ENCODE measurements at regions not wholly inside any gene's neighbourhood (a gene's known extent, or its start where the extent isn't known, plus 50 kb on each side); places are given as distances from the start of the nearest gene placed in this dataset.

DNA sequence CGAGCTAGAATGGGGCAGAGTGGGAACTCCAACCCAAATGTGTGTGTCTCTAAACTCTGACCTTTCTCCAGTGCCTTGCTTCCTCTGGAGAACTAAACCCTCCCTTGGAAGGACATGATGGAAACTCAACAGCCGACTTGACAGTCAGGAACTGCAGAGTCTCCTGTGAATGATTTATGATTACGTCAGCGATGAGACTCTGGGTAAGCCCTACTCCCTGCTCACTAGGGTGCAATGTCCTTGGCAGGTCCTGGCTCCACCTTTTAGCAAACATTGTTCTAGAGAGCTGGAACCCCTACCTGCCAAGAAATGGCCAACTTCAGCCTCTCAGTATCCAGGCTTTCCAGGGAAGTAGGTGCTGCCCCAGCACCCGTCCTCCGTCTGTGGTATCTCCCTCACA, 96.1 kb upstream of the CD82 start:
- no peak overlapping the region for H3K9ac ChIP-seq (ENCODE audit: low read length)
- no peaks in the 10 kb centered on the region for H3K36me3 ChIP-seq (replicated peaks; ENCODE audit: low read depth, low read length)
- no peaks in the 10 kb centered on the region for H3K9me3 ChIP-seq (ENCODE audit: insufficient read depth, low read length)
- H3K4me3 ChIP-seq (ENCODE audit: low read length), result no peak overlapping the region
- no peak overlapping the region for H3K27ac ChIP-seq (ENCODE audit: low read length)
- H4K20me1 ChIP-seq (ENCODE audit: insufficient read depth, low read length), result no peaks in the 10 kb centered on the region
- H3K27me3 ChIP-seq (ENCODE audit: low read depth, low read length), result peaks cover 5% of the 10 kb centered on the region; the same call in 1 of the 2 replicates
- no peak for TF ChIP-seq EZH2phosphoT487 (IDR thresholded peaks at IDR 0.05; ENCODE audit: low read depth)
- H3K4me1 ChIP-seq (ENCODE audit: low read length), result no peaks in the 10 kb centered on the region
- H2AFZ ChIP-seq (ENCODE audit: low read depth, low read length), result no peak overlapping the region
- no peak overlapping the region for H3K4me2 ChIP-seq (ENCODE audit: low read length)
- no peaks in the 10 kb centered on the region for H3K79me2 ChIP-seq (ENCODE audit: low read length)

- Histone ChIP-seq H3K4me2 (ENCODE audit: low read length) (no peak overlapping the region), H4K20me1 (ENCODE audit: insufficient read depth, low read length) (no peaks in the 10 kb centered on the region), H3K36me3 (replicated peaks; ENCODE audit: low read depth, low read length) (no peaks in the 10 kb centered on the region), H2AFZ (ENCODE audit: low read depth, low read length) (no peak overlapping the region), H3K27ac (ENCODE audit: low read length) (no peak overlapping the region), H3K9ac (ENCODE audit: low read length) (no peak overlapping the region), H3K4me1 (ENCODE audit: low read length) (no peaks in the 10 kb centered on the region), H3K79me2 (ENCODE audit: low read length) (no peaks in the 10 kb centered on the region), H3K4me3 (ENCODE audit: low read length) (no peak overlapping the region), H3K9me3 (ENCODE audit: insufficient read depth, low read length) (no peaks in the 10 kb centered on the region), H3K27me3 (ENCODE audit: low read depth, low read length) (peaks cover 18% of the 10 kb centered on the region)
- TF ChIP-seq EZH2phosphoT487 (IDR thresholded peaks at IDR 0.05; ENCODE audit: low read depth), result no peak
- TF ChIP-seq, protein P1, sequence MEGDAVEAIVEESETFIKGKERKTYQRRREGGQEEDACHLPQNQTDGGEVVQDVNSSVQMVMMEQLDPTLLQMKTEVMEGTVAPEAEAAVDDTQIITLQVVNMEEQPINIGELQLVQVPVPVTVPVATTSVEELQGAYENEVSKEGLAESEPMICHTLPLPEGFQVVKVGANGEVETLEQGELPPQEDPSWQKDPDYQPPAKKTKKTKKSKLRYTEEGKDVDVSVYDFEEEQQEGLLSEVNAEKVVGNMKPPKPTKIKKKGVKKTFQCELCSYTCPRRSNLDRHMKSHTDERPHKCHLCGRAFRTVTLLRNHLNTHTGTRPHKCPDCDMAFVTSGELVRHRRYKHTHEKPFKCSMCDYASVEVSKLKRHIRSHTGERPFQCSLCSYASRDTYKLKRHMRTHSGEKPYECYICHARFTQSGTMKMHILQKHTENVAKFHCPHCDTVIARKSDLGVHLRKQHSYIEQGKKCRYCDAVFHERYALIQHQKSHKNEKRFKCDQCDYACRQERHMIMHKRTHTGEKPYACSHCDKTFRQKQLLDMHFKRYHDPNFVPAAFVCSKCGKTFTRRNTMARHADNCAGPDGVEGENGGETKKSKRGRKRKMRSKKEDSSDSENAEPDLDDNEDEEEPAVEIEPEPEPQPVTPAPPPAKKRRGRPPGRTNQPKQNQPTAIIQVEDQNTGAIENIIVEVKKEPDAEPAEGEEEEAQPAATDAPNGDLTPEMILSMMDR (IDR thresholded peaks at IDR 0.05; ENCODE audit: low read depth, low read length), result no peak
Measured at GRCh38 chr11:44470854-44471253, 94.6 kb upstream of the CD82 start.

GRCh38 chr11:44471603-44472002, 93.9 kb upstream of the CD82 start:
- Histone ChIP-seq H3K4me2 (ENCODE audit: low read length) (no peak overlapping the region), H3K27ac (ENCODE audit: low read length) (no peak overlapping the region), H3K79me2 (ENCODE audit: low read length) (no peaks in the 10 kb centered on the region), H3K9me3 (ENCODE audit: insufficient read depth, low read length) (no peaks in the 10 kb centered on the region), H2AFZ (ENCODE audit: low read depth, low read length) (no peak overlapping the region), H3K4me3 (ENCODE audit: low read length) (no peak overlapping the region), H3K36me3 (replicated peaks; ENCODE audit: low read depth, low read length) (no peaks in the 10 kb centered on the region), H3K9ac (ENCODE audit: low read length) (no peak overlapping the region), H3K4me1 (ENCODE audit: low read length) (no peaks in the 10 kb centered on the region), H3K27me3 (ENCODE audit: low read depth, low read length) (peaks cover 25% of the 10 kb centered on the region), H4K20me1 (ENCODE audit: insufficient read depth, low read length) (no peaks in the 10 kb centered on the region)
- TF ChIP-seq EZH2phosphoT487 (IDR thresholded peaks at IDR 0.05; ENCODE audit: low read depth), result no peak
- TF ChIP-seq, protein P1 (IDR thresholded peaks at IDR 0.05; ENCODE audit: low read depth, low read length), result no peak

DNA sequence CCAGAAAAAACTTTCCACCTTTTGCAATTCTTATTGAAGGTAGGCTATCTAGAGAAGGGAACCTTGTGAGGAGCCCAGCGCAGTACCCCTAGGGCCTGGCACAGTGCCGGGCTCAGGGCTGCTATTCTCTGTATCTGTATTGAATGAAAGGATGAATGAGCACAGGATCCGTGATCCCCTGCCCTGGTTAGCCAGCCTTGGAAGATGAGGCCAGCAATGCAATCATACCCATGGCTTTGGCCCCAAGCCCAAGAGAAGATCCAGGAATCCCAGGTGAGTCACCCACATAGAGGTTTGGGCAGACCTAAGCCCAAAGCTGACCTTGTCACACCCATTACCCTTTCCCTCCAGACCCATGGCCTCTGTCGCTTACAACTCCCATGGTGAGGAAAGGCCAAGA, 92.5 kb upstream of the CD82 start:
- Histone ChIP-seq H3K9me3 (ENCODE audit: insufficient read depth, low read length) (no peaks in the 10 kb centered on the region), H3K79me2 (ENCODE audit: low read length) (no peaks in the 10 kb centered on the region), H4K20me1 (ENCODE audit: insufficient read depth, low read length) (no peaks in the 10 kb centered on the region), H3K9ac (ENCODE audit: low read length) (no peak overlapping the region), H2AFZ (ENCODE audit: low read depth, low read length) (no peak overlapping the region), H3K27me3 (ENCODE audit: low read depth, low read length) (peaks cover 26% of the 10 kb centered on the region), H3K4me2 (ENCODE audit: low read length) (no peak overlapping the region), H3K36me3 (replicated peaks; ENCODE audit: low read depth, low read length) (no peaks in the 10 kb centered on the region), H3K4me3 (ENCODE audit: low read length) (no peak overlapping the region), H3K4me1 (ENCODE audit: low read length) (no peaks in the 10 kb centered on the region), H3K27ac (ENCODE audit: low read length) (no peak overlapping the region)
- TF ChIP-seq, protein P1 (IDR thresholded peaks at IDR 0.05; ENCODE audit: low read depth, low read length), result no peak
- TF ChIP-seq EZH2phosphoT487 (IDR thresholded peaks at IDR 0.05; ENCODE audit: low read depth), result no peak

- Histone ChIP-seq H3K36me3 (replicated peaks; ENCODE audit: low read depth, low read length) (no peaks in the 10 kb centered on the region), H4K20me1 (ENCODE audit: insufficient read depth, low read length) (no peaks in the 10 kb centered on the region), H3K9ac (ENCODE audit: low read length) (no peak overlapping the region), H3K27me3 (ENCODE audit: low read depth, low read length) (peaks cover 26% of the 10 kb centered on the region), H3K27ac (ENCODE audit: low read length) (no peak overlapping the region), H3K4me3 (ENCODE audit: low read length) (no peak overlapping the region), H3K79me2 (ENCODE audit: low read length) (no peaks in the 10 kb centered on the region), H3K4me2 (ENCODE audit: low read length) (no peak overlapping the region), H2AFZ (ENCODE audit: low read depth, low read length) (no peak overlapping the region), H3K4me1 (ENCODE audit: low read length) (no peaks in the 10 kb centered on the region), H3K9me3 (ENCODE audit: insufficient read depth, low read length) (no peaks in the 10 kb centered on the region)
- TF ChIP-seq EZH2phosphoT487 (IDR thresholded peaks at IDR 0.05; ENCODE audit: low read depth), result no peak
- TF ChIP-seq, protein P1 (IDR thresholded peaks at IDR 0.05; ENCODE audit: low read depth, low read length), result no peak
Measured at GRCh38 chr11:44474702-44475101, 90.8 kb upstream of the CD82 start.

Data from OCI-LY3 (cell line).